WTC11 (cell line): ENCODE measurements at regions not wholly inside any gene's neighbourhood (a gene's known extent, or its start where the extent isn't known, plus 50 kb on each side); places are given as distances from the start of the nearest gene placed in this dataset.
"Not testable (repeated sequence)": the region's sequence is repeated elsewhere in the genome, so short reads cannot be mapped to it uniquely, and the experiment has no call there.

Experiments
- ATAC-seq: fragments of 200-7000 bp; cut with Tn5 transposase; 2 replicates; pipeline ENCODE4 v1.10.0; 2021; ENCODE audit warnings: mild to moderate bottlenecking, moderate library complexity
- CTCF ChIA-PET: fragments of 300-600 bp; sonication (Branson Sonifier 250); formaldehyde crosslinking; loops from one replicate; lab custom pipeline; 2021; ENCODE audit warnings: antibody characterized with exemption; lab: Charles Lee
- POLR2A ChIA-PET: fragments of 350-600 bp; sonication (Branson Sonifier 250); formaldehyde crosslinking; loops from one replicate; lab custom pipeline; 2021; ENCODE audit warnings: antibody characterized with exemption; lab: Charles Lee
- DNase-seq: peaks from one replicate; pipeline ENCODE4 v3.0.0; 2021; ENCODE audit warnings: low spot score
- H3K27ac Mint-ChIP-seq: 2 replicates; pipeline ENCODE4 v1.8.0; 2021; ENCODE audit warnings: mixed read lengths
- H3K27me3 Mint-ChIP-seq: 2 replicates; pipeline ENCODE4 v1.8.0; 2021; ENCODE audit warnings: low read depth, mild to moderate bottlenecking, moderate library complexity, mixed read lengths
- H3K36me3 Mint-ChIP-seq: 2 replicates; pipeline ENCODE4 v1.8.0; 2021; ENCODE audit warnings: mixed read lengths
- H3K4me1 Mint-ChIP-seq: 2 replicates; pipeline ENCODE4 v1.8.0; 2022; ENCODE audit warnings: mixed read lengths
- H3K4me3 Mint-ChIP-seq: 2 replicates; pipeline ENCODE4 v1.8.0; 2021; ENCODE audit warnings: mild to moderate bottlenecking, moderate library complexity, mixed read lengths
- H3K9me3 Mint-ChIP-seq: 2 replicates; pipeline ENCODE4 v1.8.0; 2021; ENCODE audit warnings: mixed read lengths
- AR ChIP-seq: fragments of 250-450 bp; sonication (Bioruptor Pico); IDR thresholded peaks from 2 replicates; pipeline ENCODE4 v1.9.0; 2021; ENCODE audit warnings: mild to moderate bottlenecking
- CREB1 ChIP-seq: sonication (generic); formaldehyde crosslinking; IDR thresholded peaks from 2 replicates; pipeline ENCODE4 v1.8.0; 2023; ENCODE audit warnings: mild to moderate bottlenecking, missing genetic modification reagents
- CREM ChIP-seq: sonication (generic); formaldehyde crosslinking; IDR thresholded peaks from 2 replicates; pipeline ENCODE4 v1.8.1; 2022; ENCODE audit warnings: mild to moderate bottlenecking, missing genetic modification reagents, moderate library complexity
- ELF4 ChIP-seq: sonication (generic); formaldehyde crosslinking; IDR thresholded peaks from 2 replicates; pipeline ENCODE4 v1.8.1; 2022; ENCODE audit warnings: low read depth, mild to moderate bottlenecking, moderate library complexity, missing genetic modification reagents
- GTF2I ChIP-seq: fragments of 250-450 bp; sonication (Bioruptor Pico); conservative IDR thresholded peaks from 2 replicates; pipeline ENCODE4 v1.4.0; 2021; ENCODE audit warnings: mild to moderate bottlenecking
- MXD4 ChIP-seq: fragments of 250-450 bp; sonication (Bioruptor Pico); IDR thresholded peaks from 2 replicates; pipeline ENCODE4 v1.8.0; 2021; ENCODE audit warnings: mild to moderate bottlenecking, moderate library complexity, borderline replicate concordance
- SOX15 ChIP-seq: fragments of 250-450 bp; sonication (Bioruptor Pico); IDR thresholded peaks from 2 replicates; pipeline ENCODE4 v1.9.0; 2021; ENCODE audit warnings: mild to moderate bottlenecking
- ZNF121 ChIP-seq: sonication (generic); formaldehyde crosslinking; IDR thresholded peaks from 2 replicates; pipeline ENCODE4 v1.8.0; 2023; ENCODE audit warnings: missing genetic modification reagents
- ZNF425 ChIP-seq: fragments of 250-450 bp; sonication (Bioruptor Pico); conservative IDR thresholded peaks from 2 replicates; pipeline ENCODE4 v1.9.0; 2021; ENCODE audit warnings: mild to moderate bottlenecking
- TF ChIP-seq, protein P1 (sequence below): sonication (generic); formaldehyde crosslinking; IDR thresholded peaks from 2 replicates; pipeline ENCODE4 v1.8.0; 2022; ENCODE audit warnings: mild to moderate bottlenecking, missing genetic modification reagents
- TF ChIP-seq, protein P2 (sequence below): sonication (generic); formaldehyde crosslinking; IDR thresholded peaks from 2 replicates; pipeline ENCODE4 v1.8.0; 2022; ENCODE audit warnings: mild to moderate bottlenecking, missing genetic modification reagents
- TF ChIP-seq, protein P3 (sequence below): sonication (generic); formaldehyde crosslinking; IDR thresholded peaks from 2 replicates; pipeline ENCODE4 v1.8.1; 2023; ENCODE audit warnings: mild to moderate bottlenecking, missing genetic modification reagents

- H3K4me1 Mint-ChIP-seq, ATAC-seq, H3K36me3 Mint-ChIP-seq, H3K4me3 Mint-ChIP-seq, DNase-seq, CTCF ChIA-PET, H3K27ac Mint-ChIP-seq, H3K9me3 Mint-ChIP-seq, POLR2A ChIA-PET, H3K27me3 Mint-ChIP-seq: not testable (repeated sequence)
These were observed 1313.2 kb upstream of the CDH18 start for GRCh38 chr5:21301205-21301604.

- H3K9me3 Mint-ChIP-seq, CTCF ChIA-PET, POLR2A ChIA-PET, ATAC-seq, H3K27me3 Mint-ChIP-seq, H3K36me3 Mint-ChIP-seq, H3K4me1 Mint-ChIP-seq, H3K4me3 Mint-ChIP-seq, H3K27ac Mint-ChIP-seq, DNase-seq: not testable (repeated sequence)
These were observed 1286.4 kb upstream of the CDH18 start for GRCh38 chr5:21274361-21274760.

DNA sequence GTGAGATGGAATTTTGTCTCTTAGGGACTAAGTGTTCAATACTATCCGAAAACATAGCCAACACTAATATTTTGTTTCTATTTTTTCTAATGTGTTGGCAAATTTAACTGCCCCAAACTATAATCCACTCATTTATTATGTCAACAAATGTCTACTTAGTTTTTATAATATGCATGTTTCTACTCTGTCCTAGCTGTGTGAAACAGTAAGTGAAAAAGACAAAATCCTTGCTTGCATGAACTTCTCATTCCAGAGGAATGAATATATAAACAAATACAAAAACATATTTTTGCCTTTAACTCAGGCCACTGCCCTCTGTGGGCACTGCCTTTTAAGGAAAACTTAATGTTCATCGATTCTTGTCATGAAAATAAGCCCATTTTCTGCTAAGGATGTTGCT lies 1275.4 kb upstream of the CDH18 start:
- no peak for TF ChIP-seq GTF2I (CRISPR knock-in tag)
- TF ChIP-seq AR (CRISPR knock-in tag): no peak
- no peak for TF ChIP-seq CREB1 (CRISPR knock-in tag)
- TF ChIP-seq CREM (CRISPR knock-in tag): no peak

DNA sequence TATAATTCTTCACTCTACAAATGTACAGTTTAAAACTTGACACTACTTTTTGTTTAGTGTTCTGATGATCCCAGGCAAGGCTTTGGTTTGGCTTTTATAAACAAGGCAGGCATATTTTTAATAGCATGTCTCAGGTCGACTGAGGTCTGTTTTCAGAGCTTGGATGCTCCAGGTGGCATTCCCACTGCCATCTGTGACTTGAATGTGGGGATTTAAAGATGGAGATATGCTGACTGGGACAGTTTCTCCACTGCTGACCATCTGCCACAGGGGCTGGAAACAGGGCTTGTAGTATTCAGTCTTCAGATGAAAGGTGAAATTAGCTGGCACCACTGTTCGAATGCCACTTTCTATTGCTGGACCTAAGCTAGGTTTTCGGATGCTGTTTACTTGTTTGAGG lies 1266.2 kb upstream of the CDH18 start:
- H3K9me3 Mint-ChIP-seq: peaks cover 29% of the 10 kb centered on the region
- no peak overlapping the region for H3K27ac Mint-ChIP-seq
- ATAC-seq: no peak
- H3K4me1 Mint-ChIP-seq: no peaks in the 10 kb centered on the region
- H3K4me3 Mint-ChIP-seq: no peak overlapping the region
- POLR2A ChIA-PET: no interaction called here
- H3K36me3 Mint-ChIP-seq: peaks cover 21% of the 10 kb centered on the region
- CTCF ChIA-PET: no interaction called here
- no peaks in the 10 kb centered on the region for H3K27me3 Mint-ChIP-seq
- no peak for TF ChIP-seq SOX15
- TF ChIP-seq, protein P1, sequence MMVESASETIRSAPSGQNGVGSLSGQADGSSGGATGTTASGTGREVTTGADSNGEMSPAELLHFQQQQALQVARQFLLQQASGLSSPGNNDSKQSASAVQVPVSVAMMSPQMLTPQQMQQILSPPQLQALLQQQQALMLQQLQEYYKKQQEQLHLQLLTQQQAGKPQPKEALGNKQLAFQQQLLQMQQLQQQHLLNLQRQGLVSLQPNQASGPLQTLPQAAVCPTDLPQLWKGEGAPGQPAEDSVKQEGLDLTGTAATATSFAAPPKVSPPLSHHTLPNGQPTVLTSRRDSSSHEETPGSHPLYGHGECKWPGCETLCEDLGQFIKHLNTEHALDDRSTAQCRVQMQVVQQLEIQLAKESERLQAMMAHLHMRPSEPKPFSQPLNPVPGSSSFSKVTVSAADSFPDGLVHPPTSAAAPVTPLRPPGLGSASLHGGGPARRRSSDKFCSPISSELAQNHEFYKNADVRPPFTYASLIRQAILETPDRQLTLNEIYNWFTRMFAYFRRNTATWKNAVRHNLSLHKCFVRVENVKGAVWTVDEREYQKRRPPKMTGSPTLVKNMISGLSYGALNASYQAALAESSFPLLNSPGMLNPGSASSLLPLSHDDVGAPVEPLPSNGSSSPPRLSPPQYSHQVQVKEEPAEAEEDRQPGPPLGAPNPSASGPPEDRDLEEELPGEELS (CRISPR knock-in tag): no peak
- no peak for TF ChIP-seq ZNF425 (CRISPR knock-in tag)
- no peak for TF ChIP-seq ELF4 (CRISPR knock-in tag)
- TF ChIP-seq, protein P2, sequence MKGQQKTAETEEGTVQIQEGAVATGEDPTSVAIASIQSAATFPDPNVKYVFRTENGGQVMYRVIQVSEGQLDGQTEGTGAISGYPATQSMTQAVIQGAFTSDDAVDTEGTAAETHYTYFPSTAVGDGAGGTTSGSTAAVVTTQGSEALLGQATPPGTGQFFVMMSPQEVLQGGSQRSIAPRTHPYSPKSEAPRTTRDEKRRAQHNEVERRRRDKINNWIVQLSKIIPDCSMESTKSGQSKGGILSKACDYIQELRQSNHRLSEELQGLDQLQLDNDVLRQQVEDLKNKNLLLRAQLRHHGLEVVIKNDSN: no peak
- TF ChIP-seq MXD4 (CRISPR knock-in tag): no peak
- TF ChIP-seq ZNF121: no peak
- no peak for TF ChIP-seq GTF2I (CRISPR knock-in tag)
- TF ChIP-seq, protein P3, sequence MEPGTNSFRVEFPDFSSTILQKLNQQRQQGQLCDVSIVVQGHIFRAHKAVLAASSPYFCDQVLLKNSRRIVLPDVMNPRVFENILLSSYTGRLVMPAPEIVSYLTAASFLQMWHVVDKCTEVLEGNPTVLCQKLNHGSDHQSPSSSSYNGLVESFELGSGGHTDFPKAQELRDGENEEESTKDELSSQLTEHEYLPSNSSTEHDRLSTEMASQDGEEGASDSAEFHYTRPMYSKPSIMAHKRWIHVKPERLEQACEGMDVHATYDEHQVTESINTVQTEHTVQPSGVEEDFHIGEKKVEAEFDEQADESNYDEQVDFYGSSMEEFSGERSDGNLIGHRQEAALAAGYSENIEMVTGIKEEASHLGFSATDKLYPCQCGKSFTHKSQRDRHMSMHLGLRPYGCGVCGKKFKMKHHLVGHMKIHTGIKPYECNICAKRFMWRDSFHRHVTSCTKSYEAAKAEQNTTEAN: no peak
- DNase-seq: no peak

More for the DNA sequence above, 1275.4 kb upstream of the CDH18 start:
- peaks cover 16% of the 10 kb centered on the region for H3K9me3 Mint-ChIP-seq
- H3K27ac Mint-ChIP-seq: no peak overlapping the region
- POLR2A ChIA-PET: no interaction called here
- DNase-seq (no peak), ATAC-seq (no peak)
- H3K4me1 Mint-ChIP-seq: no peaks in the 10 kb centered on the region
- no peak overlapping the region for H3K4me3 Mint-ChIP-seq
- H3K27me3 Mint-ChIP-seq: no peaks in the 10 kb centered on the region
- CTCF ChIA-PET: no interaction called here
- H3K36me3 Mint-ChIP-seq: 0 out of 2 replicates have a peak, but pooled peaks cover 4% of the 10 kb centered on the region
